Mesothelial cell of epicardium (in vitro differentiated cells): ENCODE measurements at regions not wholly inside any gene's neighbourhood (a gene's known extent, or its start where the extent isn't known, plus 50 kb on each side); places are given as distances from the start of the nearest gene placed in this dataset.

Experiments used
- DNase-seq, 2 experiments: peaks; one replicate each; pipeline ENCODE4 v3.0.0; 2021; ENCODE audit warnings: low spot score in 2 of 2; ENCODE audit not compliant: unreplicated experiment in 2 of 2
- H3K27ac Mint-ChIP-seq: 2 replicates; pipeline ENCODE4 v1.8.0; 2021; ENCODE audit warnings: mixed read lengths
- H3K27me3 Mint-ChIP-seq: 2 replicates; pipeline ENCODE4 v1.8.0; 2021; ENCODE audit warnings: low read depth, mixed read lengths
- H3K36me3 Mint-ChIP-seq: 2 replicates; pipeline ENCODE4 v1.8.0; 2021; ENCODE audit warnings: mixed read lengths
- H3K4me1 Mint-ChIP-seq: 2 replicates; pipeline ENCODE4 v1.8.0; 2021; ENCODE audit warnings: mixed read lengths
- H3K4me3 Mint-ChIP-seq: 2 replicates; pipeline ENCODE4 v1.8.0; 2021; ENCODE audit warnings: mild to moderate bottlenecking, moderate library complexity, mixed read lengths
- H3K9me3 Mint-ChIP-seq: 2 replicates; pipeline ENCODE4 v1.8.0; 2021; ENCODE audit warnings: mixed read lengths
- TF ChIP-seq, protein P1 (sequence below): fragments of 200-600 bp; sonication (generic); IDR thresholded peaks from one replicate; pipeline ENCODE4 v1.5.0; 2021; ENCODE audit warnings: antibody characterized with exemption; ENCODE audit not compliant: unreplicated experiment

DNA sequence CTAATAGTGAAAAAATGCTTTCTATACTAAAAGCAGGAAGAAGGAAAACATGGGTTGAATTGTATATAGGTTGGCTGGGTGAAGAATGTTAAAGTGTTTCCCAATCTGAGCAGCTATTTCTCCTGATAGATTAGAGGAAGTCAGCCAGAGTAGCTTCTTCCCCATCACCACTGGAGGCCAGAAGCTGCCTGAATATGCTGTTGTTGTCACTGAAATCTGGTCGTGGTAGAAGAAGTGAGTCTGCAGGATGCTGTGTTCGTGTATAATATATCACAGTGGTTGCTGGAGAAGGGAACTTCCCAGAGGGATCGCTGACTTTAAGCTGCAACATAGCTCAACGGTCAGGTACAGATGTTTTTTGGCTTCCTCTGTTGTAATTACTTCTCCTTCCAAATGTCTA is 247.5 kb upstream of the LRATD1 start:
- H3K9me3 Mint-ChIP-seq, result peaks cover 2% of the 10 kb centered on the region
- peaks cover 7% of the 10 kb centered on the region for H3K27me3 Mint-ChIP-seq
- H3K4me1 Mint-ChIP-seq, result no peaks in the 10 kb centered on the region
- no peak overlapping the region for H3K4me3 Mint-ChIP-seq
- no peak for DNase-seq
- H3K27ac Mint-ChIP-seq, result no peak overlapping the region
- TF ChIP-seq, protein P1, sequence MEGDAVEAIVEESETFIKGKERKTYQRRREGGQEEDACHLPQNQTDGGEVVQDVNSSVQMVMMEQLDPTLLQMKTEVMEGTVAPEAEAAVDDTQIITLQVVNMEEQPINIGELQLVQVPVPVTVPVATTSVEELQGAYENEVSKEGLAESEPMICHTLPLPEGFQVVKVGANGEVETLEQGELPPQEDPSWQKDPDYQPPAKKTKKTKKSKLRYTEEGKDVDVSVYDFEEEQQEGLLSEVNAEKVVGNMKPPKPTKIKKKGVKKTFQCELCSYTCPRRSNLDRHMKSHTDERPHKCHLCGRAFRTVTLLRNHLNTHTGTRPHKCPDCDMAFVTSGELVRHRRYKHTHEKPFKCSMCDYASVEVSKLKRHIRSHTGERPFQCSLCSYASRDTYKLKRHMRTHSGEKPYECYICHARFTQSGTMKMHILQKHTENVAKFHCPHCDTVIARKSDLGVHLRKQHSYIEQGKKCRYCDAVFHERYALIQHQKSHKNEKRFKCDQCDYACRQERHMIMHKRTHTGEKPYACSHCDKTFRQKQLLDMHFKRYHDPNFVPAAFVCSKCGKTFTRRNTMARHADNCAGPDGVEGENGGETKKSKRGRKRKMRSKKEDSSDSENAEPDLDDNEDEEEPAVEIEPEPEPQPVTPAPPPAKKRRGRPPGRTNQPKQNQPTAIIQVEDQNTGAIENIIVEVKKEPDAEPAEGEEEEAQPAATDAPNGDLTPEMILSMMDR, result no peak
- H3K36me3 Mint-ChIP-seq, result no peaks in the 10 kb centered on the region

DNA sequence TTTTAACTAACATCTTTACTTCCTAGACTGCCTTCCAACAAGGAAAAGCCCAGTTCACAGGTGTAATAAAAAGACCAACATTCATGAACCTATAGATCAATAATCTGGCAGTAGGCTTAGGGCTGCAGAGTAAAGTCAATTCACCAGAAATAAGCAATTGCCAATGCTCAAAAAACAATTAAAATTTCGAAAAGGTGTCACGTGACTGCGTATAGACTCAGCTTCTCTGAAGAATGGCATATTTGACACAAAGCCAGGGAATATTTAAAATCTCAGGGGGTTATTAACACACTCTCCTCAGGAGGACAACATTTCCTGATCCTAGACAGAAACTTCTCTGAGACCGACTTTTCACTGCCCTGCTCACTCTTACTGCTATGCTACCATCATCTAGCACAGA is 245.2 kb upstream of the LRATD1 start:
- TF ChIP-seq, protein P1, result no peak
- H3K36me3 Mint-ChIP-seq, result no peaks in the 10 kb centered on the region
- no peaks in the 10 kb centered on the region for H3K4me1 Mint-ChIP-seq
- no peak for DNase-seq
- H3K9me3 Mint-ChIP-seq, result no peaks in the 10 kb centered on the region
- no peak overlapping the region for H3K27ac Mint-ChIP-seq
- H3K4me3 Mint-ChIP-seq, result no peak overlapping the region
- H3K27me3 Mint-ChIP-seq, result peaks cover 7% of the 10 kb centered on the region

DNA sequence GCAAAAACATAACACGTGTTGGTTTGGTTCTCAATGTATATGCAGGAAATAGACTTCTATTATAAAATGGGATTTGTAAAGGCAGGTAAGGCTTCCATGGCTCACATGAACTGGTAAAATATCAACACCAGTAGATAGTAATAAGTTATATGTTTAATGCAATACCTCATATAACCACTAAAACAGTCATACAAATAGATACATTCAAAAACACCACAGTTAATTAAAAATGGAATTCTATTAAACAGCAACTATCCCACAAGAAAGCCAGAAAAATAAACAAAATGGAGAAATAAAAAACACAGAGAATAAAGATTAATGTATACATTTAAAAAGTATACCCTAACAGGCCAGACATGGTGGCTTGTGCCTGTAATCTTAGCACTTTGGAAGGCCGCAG is 243.8 kb upstream of the LRATD1 start:
- Mint-ChIP-seq H3K27me3 (peaks cover 7% of the 10 kb centered on the region), H3K36me3 (no peaks in the 10 kb centered on the region), H3K4me3 (no peak overlapping the region), H3K27ac (no peak overlapping the region), H3K4me1 (no peaks in the 10 kb centered on the region), H3K9me3 (no peaks in the 10 kb centered on the region)
- DNase-seq, result no peak
- TF ChIP-seq, protein P1, result peak; percentile 44

DNA sequence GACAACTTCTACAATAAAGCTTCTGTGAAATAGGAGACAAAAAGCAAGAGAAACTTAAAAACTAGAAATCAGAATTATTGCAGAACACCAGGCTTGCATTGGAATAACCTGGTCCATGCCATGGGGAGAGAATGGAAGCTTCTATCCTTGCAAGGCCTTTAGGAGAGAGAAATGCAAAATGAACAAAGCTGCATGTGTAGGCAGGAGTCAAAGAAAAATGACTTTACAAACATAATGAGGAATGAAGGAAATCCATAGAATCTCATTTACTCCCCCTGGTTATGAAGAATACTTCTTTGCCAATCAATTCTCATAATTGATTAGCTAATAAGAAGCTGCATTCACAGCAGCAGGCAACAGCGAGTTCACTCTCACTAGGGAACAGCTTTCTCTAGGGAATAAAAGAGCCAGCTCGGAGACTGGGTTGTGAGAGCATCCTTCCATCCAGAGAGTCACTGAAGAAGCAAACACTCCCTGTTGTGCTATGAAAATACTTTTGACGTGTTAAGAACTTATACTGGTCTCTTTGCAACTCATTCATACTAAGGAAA is 235.9 kb upstream of the LRATD1 start:
- Mint-ChIP-seq H3K27ac (no peak overlapping the region), H3K9me3 (no peaks in the 10 kb centered on the region), H3K4me3 (no peak overlapping the region), H3K4me1 (no peaks in the 10 kb centered on the region), H3K27me3 (peaks cover 6% of the 10 kb centered on the region), H3K36me3 (no peaks in the 10 kb centered on the region)
- TF ChIP-seq, protein P1, result no peak
- DNase-seq, result no peak

DNA sequence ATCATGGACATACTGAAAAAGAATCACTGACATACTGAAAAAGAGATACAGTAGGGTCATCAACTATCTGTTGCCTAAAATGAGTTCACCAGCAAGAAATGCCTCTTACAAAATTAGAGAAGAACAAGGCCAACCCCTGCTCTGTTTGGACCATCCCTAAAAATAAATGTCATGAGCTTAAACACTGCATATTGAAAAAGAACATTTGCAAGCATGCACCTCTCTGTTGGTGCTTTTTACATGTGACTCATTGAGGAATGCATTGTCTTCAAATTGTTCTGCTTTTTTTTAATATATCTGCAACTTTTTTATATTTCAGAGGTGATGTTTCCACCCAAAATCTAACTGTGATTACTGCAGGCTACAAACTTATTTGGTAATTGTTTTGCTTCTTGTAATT is 233.9 kb upstream of the LRATD1 start:
- TF ChIP-seq, protein P1, result no peak
- Mint-ChIP-seq H3K36me3 (no peaks in the 10 kb centered on the region), H3K4me3 (no peak overlapping the region), H3K9me3 (no peaks in the 10 kb centered on the region), H3K27ac (no peak overlapping the region), H3K4me1 (peaks cover 2% of the 10 kb centered on the region), H3K27me3 (peaks cover 6% of the 10 kb centered on the region)
- no peak for DNase-seq

DNA sequence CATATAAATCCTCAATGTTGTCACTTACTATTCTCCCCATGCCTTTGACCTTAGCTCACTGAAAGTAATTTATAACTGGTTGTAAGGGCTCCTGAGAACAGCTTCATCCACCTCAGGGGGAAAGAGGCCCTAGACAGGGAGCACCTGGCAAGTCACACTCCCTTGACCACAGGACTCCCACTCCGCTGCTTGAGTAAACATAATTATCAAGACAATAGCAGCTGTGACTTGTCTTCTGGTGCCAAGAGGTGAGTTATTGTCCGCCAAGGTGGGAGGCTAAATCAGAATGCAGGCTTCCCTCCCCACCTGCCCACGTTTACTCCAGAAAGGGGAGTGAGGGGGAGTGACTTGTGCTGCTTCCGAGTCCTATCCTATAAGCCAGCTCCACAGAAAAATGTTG is 230.6 kb upstream of the LRATD1 start:
- no peak for DNase-seq
- Mint-ChIP-seq H3K27ac (no peak overlapping the region), H3K36me3 (no peaks in the 10 kb centered on the region), H3K27me3 (peaks cover 6% of the 10 kb centered on the region), H3K4me3 (no peak overlapping the region), H3K9me3 (no peaks in the 10 kb centered on the region), H3K4me1 (peaks cover 2% of the 10 kb centered on the region)
- TF ChIP-seq, protein P1, result no peak
